Sigmoid colon (tissue), 6 donors: ENCODE measurements at regions not wholly inside any gene's neighbourhood (a gene's known extent, or its start where the extent isn't known, plus 50 kb on each side); places are given as distances from the start of the nearest gene placed in this dataset.
"Not testable (repeated sequence)": the region's sequence is repeated elsewhere in the genome, so short reads cannot be mapped to it uniquely, and the experiment has no call there.

Experiments
- DNase-seq: peaks from one replicate; pipeline ENCODE4 v3.0.0-alpha.2; 2019
- H3K27ac ChIP-seq, 4 donors: fragments of 200-600 bp; sonication (generic); one replicate each; pipeline ENCODE4 v1.5.1; 2016 to 2019; ENCODE audit warnings: mild to moderate bottlenecking in 1 of 4
- H3K27me3 ChIP-seq, 3 donors: fragments of 200-600 bp; sonication (generic); one replicate each; pipeline ENCODE4 v1.5.1; 2019; ENCODE audit warnings: mild to moderate bottlenecking in 1 of 3
- H3K36me3 ChIP-seq, 4 donors: fragments of 200-600 bp; sonication (generic); one replicate each; pipeline ENCODE4 v1.5.1; 2016 to 2019
- H3K4me1 ChIP-seq, 4 donors: fragments of 200-600 bp; sonication (generic); one replicate each; pipeline ENCODE4 v1.5.1; 2017 to 2019
- H3K4me3 ChIP-seq, 4 donors: fragments of 200-600 bp; sonication (generic); one replicate each; pipeline ENCODE4 v1.5.1; 2017 to 2019; ENCODE audit warnings: mild to moderate bottlenecking in 2 of 4, moderate library complexity in 1 of 4
- H3K9me3 ChIP-seq, 4 donors: fragments of 200-600 bp in 3 of 4; sonication (generic) in 3 of 4; one replicate each; pipeline versions ENCODE4 v1.5.1 to v1.6.1; 2013 to 2019
- EP300 ChIP-seq, 4 donors: sonication (generic); formaldehyde crosslinking; IDR thresholded peaks; one replicate each; pipeline ENCODE4 v1.6.1; 2017; ENCODE audit warnings: antibody characterized with exemption in 4 of 4
- POLR2A ChIP-seq, 2 donors: fragments of 450-650 bp; IDR thresholded peaks; one replicate each; pipeline ENCODE4 v1.6.1; 2016; ENCODE audit warnings: antibody characterized with exemption in 2 of 2, mild to moderate bottlenecking in 2 of 2, moderate library complexity in 2 of 2
- POLR2AphosphoS5 ChIP-seq, 4 donors: sonication (generic); formaldehyde crosslinking; IDR thresholded peaks; one replicate each; pipeline ENCODE4 v1.6.1; 2017; ENCODE audit warnings: antibody characterized with exemption in 4 of 4
- WGBS, 2 donors: extraction: QIAGEN DNeasy Blood & Tissue Kit; methylation state at CpG; one replicate each; pipeline ENCODE4 v1.1.7; 2013; 5-methylcytosine and 5-hydroxymethylcytosine counted together
- intact Hi-C: fragments of 100-400 bp; cut with DNase I; formaldehyde crosslinking; loops from one replicate; pipeline ENCODE4 v1.15.1; 2023
- TF ChIP-seq, protein P1 (sequence below), 4 experiments: fragments of 450-650 bp in 3 of 4; fragments of 200-600 bp in 1 of 4; IDR thresholded peaks; one replicate each; pipeline ENCODE4 v1.5.1; 2016 to 2019; ENCODE audit warnings: antibody characterized with exemption in 4 of 4, mild to moderate bottlenecking in 3 of 4, moderate library complexity in 2 of 4
- donor health status: healthy with polysubstance abuse.
- donor health status: healthy.

DNA sequence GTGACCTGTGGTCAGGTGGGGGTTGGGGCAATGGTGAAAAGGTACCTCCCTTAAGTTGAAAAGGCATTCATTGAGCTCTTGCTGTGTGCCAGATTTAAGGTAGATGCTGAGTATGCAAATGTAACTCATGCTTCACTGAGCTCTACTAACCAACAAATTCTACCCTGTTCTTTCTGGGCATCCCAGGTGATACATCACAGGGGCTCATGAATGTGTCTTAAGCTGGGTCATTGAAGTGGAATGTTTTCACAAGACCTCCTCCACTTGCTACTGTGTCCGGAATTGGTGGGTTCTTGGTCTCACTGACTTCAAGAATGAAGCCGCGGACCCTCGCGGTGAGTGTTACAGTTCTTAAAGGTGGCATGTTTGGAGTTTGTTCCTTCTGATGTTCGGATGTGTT is 362.8 kb upstream of the ZNF462 start:
- no peak overlapping the region for H3K4me3 ChIP-seq
- H3K4me1 ChIP-seq = no peaks in the 10 kb centered on the region
- intact Hi-C loops = no loop called here
- no peaks in the 10 kb centered on the region for H3K9me3 ChIP-seq
- 94 to 96% methylated on average over 6 of the region's 6 CpGs for WGBS, 2 donors
- no peak for DNase-seq
- no peak for TF ChIP-seq POLR2A (IDR thresholded peaks at IDR 0.05)
- TF ChIP-seq EP300 (IDR thresholded peaks at IDR 0.05) = no peak
- TF ChIP-seq, protein P1, sequence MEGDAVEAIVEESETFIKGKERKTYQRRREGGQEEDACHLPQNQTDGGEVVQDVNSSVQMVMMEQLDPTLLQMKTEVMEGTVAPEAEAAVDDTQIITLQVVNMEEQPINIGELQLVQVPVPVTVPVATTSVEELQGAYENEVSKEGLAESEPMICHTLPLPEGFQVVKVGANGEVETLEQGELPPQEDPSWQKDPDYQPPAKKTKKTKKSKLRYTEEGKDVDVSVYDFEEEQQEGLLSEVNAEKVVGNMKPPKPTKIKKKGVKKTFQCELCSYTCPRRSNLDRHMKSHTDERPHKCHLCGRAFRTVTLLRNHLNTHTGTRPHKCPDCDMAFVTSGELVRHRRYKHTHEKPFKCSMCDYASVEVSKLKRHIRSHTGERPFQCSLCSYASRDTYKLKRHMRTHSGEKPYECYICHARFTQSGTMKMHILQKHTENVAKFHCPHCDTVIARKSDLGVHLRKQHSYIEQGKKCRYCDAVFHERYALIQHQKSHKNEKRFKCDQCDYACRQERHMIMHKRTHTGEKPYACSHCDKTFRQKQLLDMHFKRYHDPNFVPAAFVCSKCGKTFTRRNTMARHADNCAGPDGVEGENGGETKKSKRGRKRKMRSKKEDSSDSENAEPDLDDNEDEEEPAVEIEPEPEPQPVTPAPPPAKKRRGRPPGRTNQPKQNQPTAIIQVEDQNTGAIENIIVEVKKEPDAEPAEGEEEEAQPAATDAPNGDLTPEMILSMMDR (IDR thresholded peaks at IDR 0.05) = no peak
- no peak for TF ChIP-seq POLR2AphosphoS5 (IDR thresholded peaks at IDR 0.05)
- H3K27ac ChIP-seq = no peak overlapping the region
- H3K36me3 ChIP-seq = no peaks in the 10 kb centered on the region
- no peaks in the 10 kb centered on the region for H3K27me3 ChIP-seq

DNA sequence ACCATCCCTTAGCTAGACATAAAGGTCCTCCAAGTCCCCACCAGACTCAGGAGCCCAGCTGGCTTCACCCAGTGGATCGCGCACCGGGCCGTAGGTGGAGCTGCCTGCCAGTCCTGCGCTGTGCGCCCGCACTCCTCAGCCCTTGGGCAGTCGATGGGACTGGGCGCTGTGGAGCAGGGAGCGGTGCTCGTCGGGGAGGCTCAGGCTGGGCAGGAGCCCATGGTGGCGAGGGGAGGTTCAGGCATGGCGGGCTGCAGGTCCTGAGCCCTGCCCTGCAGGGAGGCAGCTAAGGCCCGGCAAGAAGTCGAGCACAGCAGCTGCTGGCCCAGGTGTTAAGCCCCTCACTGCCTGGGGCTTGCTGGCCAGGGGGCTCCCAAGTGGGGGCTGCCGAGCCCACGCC is 361.8 kb upstream of the ZNF462 start:
- intact Hi-C loops, H3K4me1 ChIP-seq: not testable (repeated sequence)
- WGBS, 2 donors = 96% methylated on average over 18 of the region's 18 CpGs

DNA sequence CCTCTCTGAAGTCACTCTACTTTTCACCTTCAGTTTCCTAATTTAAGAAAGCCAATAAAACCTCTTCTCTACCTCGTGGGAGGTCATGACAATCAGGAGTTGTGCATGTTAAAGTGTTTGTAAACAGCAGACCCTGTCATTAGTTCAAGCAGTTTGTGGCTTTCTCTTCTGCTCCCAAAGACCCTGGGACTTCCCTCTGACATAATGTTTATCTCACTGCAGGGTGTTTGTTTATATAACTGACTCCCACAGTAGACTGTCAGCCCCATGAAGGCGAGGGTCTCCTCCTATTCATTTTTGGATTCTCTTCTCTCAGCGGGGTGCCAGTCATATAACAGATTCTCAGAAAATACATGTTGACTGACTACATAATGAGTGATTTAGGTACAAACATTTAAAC is 360.0 kb upstream of the ZNF462 start:
- Histone ChIP-seq H3K4me1 (no peaks in the 10 kb centered on the region), H3K4me3 (no peak overlapping the region), H3K36me3 (no peaks in the 10 kb centered on the region), H3K27ac (no peak overlapping the region), H3K9me3 (no peaks in the 10 kb centered on the region), H3K27me3 (no peaks in the 10 kb centered on the region)
- intact Hi-C loops = no loop called here
- 53 to 66% methylated on average over 3 of the region's 3 CpGs for WGBS, 2 donors
- no peak for TF ChIP-seq POLR2A (IDR thresholded peaks at IDR 0.05)
- no peak for TF ChIP-seq POLR2AphosphoS5 (IDR thresholded peaks at IDR 0.05)
- TF ChIP-seq, protein P1 (IDR thresholded peaks at IDR 0.05) = no peak
- no peak for TF ChIP-seq EP300 (IDR thresholded peaks at IDR 0.05)
- no peak for DNase-seq

More for the DNA sequence above, 361.8 kb upstream of the ZNF462 start:
- H3K27me3 ChIP-seq, DNase-seq, H3K4me3 ChIP-seq, H3K27ac ChIP-seq, H3K36me3 ChIP-seq, H3K9me3 ChIP-seq: not testable (repeated sequence)

DNA sequence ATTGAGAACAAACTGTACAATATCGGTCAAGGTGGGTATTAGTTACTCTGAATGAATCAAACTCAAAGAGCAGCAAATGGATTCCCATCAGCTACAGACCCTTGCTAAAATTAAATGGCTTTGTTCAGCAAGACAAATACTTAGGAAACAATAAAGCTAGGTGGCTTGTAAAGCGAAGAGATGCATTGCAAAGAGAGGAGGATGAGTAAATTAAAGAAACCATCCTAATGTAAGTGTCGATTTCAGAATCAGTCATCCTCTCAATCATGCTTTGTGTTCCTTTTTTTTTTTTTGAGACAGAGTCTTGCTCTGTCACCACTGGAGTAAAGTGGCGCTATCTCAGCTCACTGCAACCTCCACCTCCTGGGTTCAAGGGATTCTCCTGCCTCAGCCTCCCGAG is 359.2 kb upstream of the ZNF462 start:
- Histone ChIP-seq H3K27me3 (no peaks in the 10 kb centered on the region), H3K4me1 (no peaks in the 10 kb centered on the region), H3K4me3 (no peak overlapping the region), H3K36me3 (no peaks in the 10 kb centered on the region), H3K9me3 (no peaks in the 10 kb centered on the region), H3K27ac (no peak overlapping the region)
- no peak for DNase-seq
- WGBS, 2 donors = 88 to 93% methylated on average over 5 of the region's 5 CpGs
- TF ChIP-seq POLR2AphosphoS5 (IDR thresholded peaks at IDR 0.05) (no peak), EP300 (IDR thresholded peaks at IDR 0.05) (no peak), POLR2A (IDR thresholded peaks at IDR 0.05) (no peak)
- TF ChIP-seq, protein P1 (IDR thresholded peaks at IDR 0.05) = no peak
- intact Hi-C loops = no loop called here

DNA sequence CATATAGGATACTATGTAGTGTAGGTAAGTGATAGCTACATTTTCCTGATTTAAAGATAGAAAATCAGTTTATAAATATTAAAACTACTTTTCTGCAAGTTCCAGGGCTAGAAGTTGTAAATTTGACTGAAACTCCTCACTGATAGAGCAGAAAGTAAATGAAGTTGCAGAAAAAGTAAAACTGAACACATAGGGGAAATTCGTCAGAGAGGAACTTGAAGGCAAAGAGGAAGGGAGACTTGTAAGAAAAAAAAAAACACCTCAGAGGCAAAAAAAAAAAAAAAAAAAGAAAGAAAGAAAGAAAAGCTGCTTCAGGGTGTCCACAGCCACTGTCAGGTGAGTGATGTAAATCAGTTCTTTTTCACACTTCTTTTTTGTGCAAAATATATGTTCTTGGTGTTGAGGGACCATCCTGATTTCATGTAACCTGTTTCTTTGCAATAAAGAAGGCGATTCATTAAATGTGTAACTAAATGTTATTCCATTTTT is 336.2 kb upstream of the ZNF462 start:
- no peaks in the 10 kb centered on the region for H3K27me3 ChIP-seq
- no peaks in the 10 kb centered on the region for H3K4me1 ChIP-seq
- TF ChIP-seq EP300 (IDR thresholded peaks at IDR 0.05) = no peak
- no peak for TF ChIP-seq POLR2A (IDR thresholded peaks at IDR 0.05)
- no peak for TF ChIP-seq POLR2AphosphoS5 (IDR thresholded peaks at IDR 0.05)
- TF ChIP-seq, protein P1 (IDR thresholded peaks at IDR 0.05) = no peak
- no peak overlapping the region for H3K27ac ChIP-seq
- intact Hi-C loops = no loop called here
- no peaks in the 10 kb centered on the region for H3K36me3 ChIP-seq
- no peaks in the 10 kb centered on the region for H3K9me3 ChIP-seq
- WGBS, 2 donors = 69 to 73% methylated on average over 2 of the region's 2 CpGs
- no peak overlapping the region for H3K4me3 ChIP-seq
- no peak for DNase-seq
